M059J (cell line): ENCODE measurements at regions not wholly inside any gene's neighbourhood (a gene's known extent, or its start where the extent isn't known, plus 50 kb on each side); places are given as distances from the start of the nearest gene placed in this dataset.
"Not testable (repeated sequence)": the region's sequence is repeated elsewhere in the genome, so short reads cannot be mapped to it uniquely, and the experiment has no call there.

ENCODE experiments used
- DNase-seq: peaks from one replicate; pipeline ENCODE4 v3.0.0-alpha.2; 2012; ENCODE audit warnings: low read depth

- not testable (repeated sequence) for DNase-seq
Observed at GRCh38 chr2:132068407-132068806, 93.3 kb downstream of the ANKRD30BL start.

GRCh38 chr2:132065391-132065790 lies 96.4 kb downstream of the ANKRD30BL start:
- not testable (repeated sequence) for DNase-seq

- not testable (repeated sequence) for DNase-seq
Observed at GRCh38 chr2:132039609-132040236, 122.0 kb downstream of the ANKRD30BL start.

- not testable (repeated sequence) for DNase-seq
Observed at GRCh38 chr2:132038883-132039235, 122.9 kb downstream of the ANKRD30BL start.

GRCh38 chr2:132038179-132038882 lies 123.4 kb downstream of the ANKRD30BL start:
- DNase-seq, result no peak

- DNase-seq, result no peak
Observed at GRCh38 chr2:132037527-132038178, 124.1 kb downstream of the ANKRD30BL start.

GRCh38 chr2:132034646-132035045 lies 127.1 kb downstream of the ANKRD30BL start:
- DNase-seq, result no peak

GRCh38 chr2:132033949-132034348 lies 127.8 kb downstream of the ANKRD30BL start:
- DNase-seq, result no peak

GRCh38 chr2:132033365-132033764 lies 128.4 kb downstream of the ANKRD30BL start:
- no peak for DNase-seq

GRCh38 chr2:132012046-132012445 lies 149.7 kb downstream of the ANKRD30BL start:
- not testable (repeated sequence) for DNase-seq

GRCh38 chr2:132009874-132010521 lies 151.8 kb downstream of the ANKRD30BL start:
- peak; percentile 15 for DNase-seq

- DNase-seq, result no peak
Observed at GRCh38 chr2:132009177-132009873, 152.4 kb downstream of the ANKRD30BL start.

GRCh38 chr2:131990751-131991150 lies 171.0 kb downstream of the ANKRD30BL start:
- DNase-seq, result not testable (repeated sequence)

- not testable (repeated sequence) for DNase-seq
Observed at GRCh38 chr2:131966671-131967070, 195.1 kb downstream of the ANKRD30BL start.

- no peak for DNase-seq
Observed at GRCh38 chr2:131966256-131966655, 195.5 kb downstream of the ANKRD30BL start.

- not testable (repeated sequence) for DNase-seq
Observed at GRCh38 chr2:131958019-131958609, 203.6 kb downstream of the ANKRD30BL start.

- DNase-seq, result not testable (repeated sequence)
Observed at GRCh38 chr2:131948641-131949040, 213.1 kb downstream of the ANKRD30BL start.

GRCh38 chr2:131923287-131923686 lies 238.5 kb downstream of the ANKRD30BL start:
- peak; percentile 0 for DNase-seq

GRCh38 chr2:131922854-131923253 lies 238.9 kb downstream of the ANKRD30BL start:
- not testable (repeated sequence) for DNase-seq
